HT-29 (cell line): ENCODE measurements at regions not wholly inside any gene's neighbourhood (a gene's known extent, or its start where the extent isn't known, plus 50 kb on each side); places are given as distances from the start of the nearest gene placed in this dataset.

ENCODE experiments used
- DNase-seq: peaks from one replicate; pipeline ENCODE4 v3.0.0-alpha.2; 2015; ENCODE audit warnings: low spot score

DNA sequence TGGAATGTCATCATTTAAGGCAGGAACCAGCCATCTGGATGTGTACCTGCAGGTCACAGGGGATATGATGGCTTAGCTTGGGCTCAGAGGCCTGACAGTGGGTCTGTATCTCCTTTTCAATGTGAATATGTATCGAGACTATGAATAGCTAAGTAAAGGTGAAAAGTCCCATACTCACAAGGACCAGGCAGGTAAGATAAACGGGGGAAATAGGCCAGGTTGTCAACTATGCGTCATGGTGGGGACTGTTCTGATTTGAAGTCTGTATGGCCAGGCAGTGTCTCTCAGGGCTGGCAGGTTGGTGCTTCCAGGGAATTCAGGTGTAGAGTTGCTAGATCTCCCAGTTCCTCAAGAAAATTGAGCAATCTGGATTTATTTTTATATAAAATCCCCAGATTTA lies 987.9 kb upstream of the WWC1 start:
- DNase-seq: no peak

- no peak for DNase-seq
Observed at GRCh38 chr5:167304834-167305469, 986.5 kb upstream of the WWC1 start.

- DNase-seq: no peak
Observed at GRCh38 chr5:167305591-167306213, 985.7 kb upstream of the WWC1 start.

- DNase-seq: no peak
Observed at GRCh38 chr5:167307042-167307441, 984.4 kb upstream of the WWC1 start.

GRCh38 chr5:167308466-167308865 lies 983.0 kb upstream of the WWC1 start:
- no peak for DNase-seq

- no peak for DNase-seq
Observed at GRCh38 chr5:167309941-167310517, 981.4 kb upstream of the WWC1 start.

GRCh38 chr5:167311340-167311739 lies 980.1 kb upstream of the WWC1 start:
- no peak for DNase-seq

DNA sequence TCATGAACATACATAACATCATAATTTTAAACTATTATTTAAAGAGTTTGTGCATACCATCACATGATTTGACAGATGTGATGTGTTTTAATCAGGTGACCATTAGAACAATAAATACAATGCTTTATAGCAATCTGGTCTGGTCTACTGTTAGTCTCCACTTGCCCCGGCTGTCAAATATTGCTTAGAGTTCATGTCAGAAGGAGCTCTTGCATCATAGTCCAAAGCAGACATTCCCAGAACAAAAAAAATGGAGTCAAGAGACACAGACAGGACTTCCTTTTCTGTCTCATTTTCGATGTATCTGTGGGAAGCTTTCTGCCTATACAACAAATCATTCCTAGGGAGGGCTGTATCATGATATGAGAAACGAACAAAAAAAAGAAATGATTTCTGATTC lies 979.2 kb upstream of the WWC1 start:
- DNase-seq: no peak

DNA sequence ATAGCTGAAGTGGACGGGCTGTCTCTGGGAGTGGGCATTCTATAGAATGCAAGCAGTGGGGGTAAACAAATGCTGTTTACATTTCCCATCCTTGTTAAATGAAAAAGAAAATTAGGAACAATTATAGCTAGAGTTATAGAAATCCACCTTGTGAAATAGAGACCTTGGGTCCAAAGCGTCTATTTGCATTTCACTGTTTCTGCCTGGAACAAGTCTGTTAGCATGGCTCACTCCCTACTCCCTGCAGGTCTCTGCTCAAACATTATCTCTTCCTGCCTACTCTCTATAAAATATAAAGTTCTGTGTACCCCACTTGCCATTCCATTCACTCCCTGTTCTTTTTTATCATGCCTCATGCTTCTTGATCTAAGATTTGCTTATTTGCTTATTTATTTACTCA lies 975.7 kb upstream of the WWC1 start:
- no peak for DNase-seq

DNA sequence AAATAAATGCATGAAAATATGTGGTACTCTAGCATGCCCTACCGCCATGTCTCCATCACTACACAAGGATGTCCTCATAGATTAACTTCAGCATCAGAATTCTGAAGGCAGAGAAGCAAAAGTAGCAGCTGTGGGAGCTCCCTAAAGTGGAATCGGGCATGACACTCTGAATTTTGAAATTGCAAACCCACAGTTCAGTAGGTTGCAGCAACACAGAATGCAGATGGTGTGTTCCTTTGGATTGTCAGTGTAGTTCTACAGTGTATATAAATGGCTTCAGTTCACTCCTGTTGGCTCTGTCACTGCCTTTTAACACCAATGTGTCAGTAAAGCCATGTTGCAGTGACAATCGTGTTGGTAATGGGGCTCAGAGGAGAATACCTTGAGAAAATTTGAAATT lies 973.6 kb upstream of the WWC1 start:
- no peak for DNase-seq

DNA sequence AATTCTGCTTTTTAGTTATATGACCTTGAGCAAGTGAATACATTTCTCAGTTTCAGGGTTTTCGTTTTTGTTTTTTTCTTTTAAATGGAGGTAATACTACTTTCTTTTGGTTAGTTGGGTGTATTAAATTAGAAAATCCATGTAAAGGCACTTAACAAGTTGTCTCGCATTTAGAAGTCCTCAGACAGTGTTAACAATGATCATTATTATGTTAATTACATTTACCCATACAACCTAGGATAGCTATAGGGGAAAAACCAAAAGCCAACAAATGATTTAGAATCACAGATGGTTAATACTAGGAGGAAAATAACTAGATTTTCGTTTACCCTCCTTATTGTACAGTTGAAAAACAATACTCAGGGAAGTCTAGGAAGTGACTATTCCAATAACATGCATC lies 972.2 kb upstream of the WWC1 start:
- DNase-seq: no peak

GRCh38 chr5:167320019-167320418 lies 971.4 kb upstream of the WWC1 start:
- no peak for DNase-seq

DNA sequence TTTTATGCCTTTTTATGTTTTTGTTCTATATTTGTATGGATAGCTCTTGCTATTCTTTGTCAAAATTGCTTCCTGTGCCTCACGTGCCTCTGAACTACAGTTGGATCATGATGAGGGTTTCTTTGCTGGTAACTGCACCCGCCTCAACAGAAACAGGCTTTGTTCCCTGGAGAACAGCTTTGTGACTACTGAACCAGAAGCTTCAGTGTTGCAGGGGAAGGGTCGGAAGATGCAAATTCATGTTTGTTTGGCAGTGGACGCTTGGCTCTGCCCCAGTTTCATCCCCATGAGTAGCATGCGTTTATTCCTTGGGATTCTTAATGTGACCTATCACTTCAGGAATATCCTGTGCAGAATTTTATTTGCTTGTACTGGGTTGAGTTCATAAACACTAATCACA lies 959.1 kb upstream of the WWC1 start:
- no peak for DNase-seq

DNA sequence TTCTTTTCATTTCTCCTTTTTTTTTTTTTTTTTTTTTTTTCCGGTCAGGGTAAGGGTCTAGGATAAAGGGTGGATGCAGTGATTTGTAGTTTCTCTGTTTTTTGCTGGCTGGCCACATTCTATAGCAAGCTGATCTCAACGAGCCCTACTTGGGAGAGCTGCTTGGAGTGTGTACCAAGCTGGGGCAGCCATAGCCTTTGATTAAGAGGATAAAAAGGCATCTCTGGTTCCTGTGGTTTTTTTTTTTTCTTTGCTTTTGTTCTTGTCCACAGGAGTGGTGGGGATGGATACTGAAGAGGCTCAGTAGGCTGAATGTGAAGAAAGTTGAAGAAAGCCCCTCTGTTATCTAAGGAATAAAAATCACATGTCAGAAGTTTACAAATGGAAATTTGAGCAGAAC lies 955.3 kb upstream of the WWC1 start:
- DNase-seq: no peak

DNA sequence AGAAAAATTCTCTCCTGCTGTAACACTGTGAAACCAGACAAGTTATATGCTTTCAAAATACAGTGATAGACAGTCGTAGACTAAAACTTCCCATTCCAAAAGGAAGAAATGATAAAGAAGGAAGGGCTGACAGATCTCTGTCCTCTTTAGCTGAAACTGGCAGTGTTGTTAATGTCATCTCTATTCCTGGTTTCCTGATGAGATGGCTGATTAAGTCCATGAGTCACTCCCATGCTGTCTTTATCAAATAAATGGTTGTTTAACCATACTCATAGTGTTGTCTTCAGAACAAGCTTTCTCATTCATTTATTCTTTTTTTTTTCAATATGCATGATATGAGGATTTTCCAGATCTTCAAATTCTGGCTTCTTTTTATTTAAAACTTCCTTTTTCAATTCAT lies 952.2 kb upstream of the WWC1 start:
- no peak for DNase-seq

GRCh38 chr5:167346461-167346860 lies 945.0 kb upstream of the WWC1 start:
- no peak for DNase-seq

GRCh38 chr5:167348251-167348926 lies 943.1 kb upstream of the WWC1 start:
- no peak for DNase-seq

GRCh38 chr5:167348980-167349379 lies 942.5 kb upstream of the WWC1 start:
- DNase-seq: no peak

DNA sequence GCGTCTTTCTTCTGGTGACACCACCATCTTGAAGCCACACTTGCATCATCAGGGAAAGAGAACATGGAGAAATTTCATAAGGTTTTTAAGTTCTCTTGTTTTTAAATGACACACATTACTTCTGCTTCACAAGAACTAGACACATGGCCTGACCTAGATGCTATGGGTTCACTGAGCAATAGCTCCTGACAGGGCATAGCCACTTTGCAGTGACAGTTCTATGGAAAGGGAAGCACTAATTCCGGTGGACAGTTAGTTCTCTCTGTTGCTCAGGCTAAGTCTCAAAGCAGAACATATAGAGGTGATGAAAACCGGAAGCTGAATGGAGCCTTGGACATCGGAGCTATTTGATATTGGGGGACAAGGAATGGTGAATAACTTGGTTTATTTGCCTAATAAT lies 940.1 kb upstream of the WWC1 start:
- no peak for DNase-seq

GRCh38 chr5:167352801-167353200 lies 938.6 kb upstream of the WWC1 start:
- DNase-seq: peak; percentile 41

GRCh38 chr5:167355346-167355745 lies 936.1 kb upstream of the WWC1 start:
- no peak for DNase-seq

DNA sequence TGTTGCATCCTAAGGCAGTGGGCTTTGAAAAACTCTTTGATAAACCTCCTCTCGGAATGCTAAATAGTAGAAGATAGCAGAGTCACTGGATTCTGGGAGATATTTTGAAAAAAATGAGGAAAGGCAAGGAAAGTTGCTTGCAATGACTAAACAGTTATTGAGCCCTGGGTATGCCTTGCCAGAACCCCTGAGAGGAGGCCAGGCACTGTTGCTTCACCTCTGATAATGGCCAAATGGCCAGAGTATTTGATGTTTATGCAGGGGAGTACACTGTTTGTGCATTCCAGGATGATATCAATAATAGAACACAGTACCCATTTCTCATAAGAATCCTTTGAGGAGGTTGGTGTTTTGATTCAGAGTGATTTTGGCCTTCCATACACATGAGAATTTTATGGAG lies 935.1 kb upstream of the WWC1 start:
- DNase-seq: no peak
